GM20431 (cell line): ENCODE measurements at regions not wholly inside any gene's neighbourhood (a gene's known extent, or its start where the extent isn't known, plus 50 kb on each side); places are given as distances from the start of the nearest gene placed in this dataset.

ENCODE experiments used
- in situ Hi-C: fragments of 300-500 bp; cut with MseI, MboI; formaldehyde crosslinking; loops from one replicate; pipeline ENCODE4 v1.15.0; 2020; ENCODE audit warnings: low sequenced_read_pairs; ENCODE audit not compliant: unreplicated experiment

GRCh38 chr11:43239791-43240190, 72.0 kb upstream of the API5 start:
- in situ Hi-C loops, result no loop called here

GRCh38 chr11:43242401-43242800, 69.4 kb upstream of the API5 start:
- in situ Hi-C loops, result no loop called here

- in situ Hi-C loops, result no loop called here
These were observed 67.9 kb upstream of the API5 start for GRCh38 chr11:43243927-43244326.

- in situ Hi-C loops, result no loop called here
These were observed 66.3 kb upstream of the API5 start for GRCh38 chr11:43245466-43245865.

GRCh38 chr11:43250309-43250708, 61.5 kb upstream of the API5 start:
- in situ Hi-C loops, result no loop called here

- in situ Hi-C loops, result no loop called here
These were observed 50.0 kb upstream of the API5 start for GRCh38 chr11:43261775-43262174.
